Right lung (tissue), 2 donors: ENCODE measurements at regions not wholly inside any gene's neighbourhood (a gene's known extent, or its start where the extent isn't known, plus 50 kb on each side); places are given as distances from the start of the nearest gene placed in this dataset.
"Not testable (repeated sequence)": the region's sequence is repeated elsewhere in the genome, so short reads cannot be mapped to it uniquely, and the experiment has no call there.

Source experiments
- DNase-seq, 2 donors: peaks; one replicate each; pipeline ENCODE4 v3.0.0-alpha.2; 2013

DNA sequence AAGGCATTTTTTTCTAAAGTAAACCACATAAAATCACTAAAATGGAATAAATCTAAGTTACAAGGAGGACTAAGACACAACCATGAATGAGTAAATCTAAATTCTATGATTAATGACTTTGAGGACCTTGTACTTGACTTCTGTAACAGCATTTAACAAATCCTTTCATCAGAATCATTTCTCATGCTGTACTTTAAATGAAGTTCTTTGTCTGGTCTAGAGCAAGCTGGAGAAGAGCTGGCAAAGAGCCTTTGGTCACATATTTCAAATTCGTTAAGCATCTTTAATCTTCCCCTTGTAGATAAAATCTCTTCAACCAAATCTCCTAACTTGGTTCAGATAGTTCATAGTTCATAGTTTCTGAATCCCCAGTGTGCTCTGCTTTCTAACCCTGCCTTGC lies 405.4 kb downstream of the PTPRC start:
- no peak for DNase-seq

DNA sequence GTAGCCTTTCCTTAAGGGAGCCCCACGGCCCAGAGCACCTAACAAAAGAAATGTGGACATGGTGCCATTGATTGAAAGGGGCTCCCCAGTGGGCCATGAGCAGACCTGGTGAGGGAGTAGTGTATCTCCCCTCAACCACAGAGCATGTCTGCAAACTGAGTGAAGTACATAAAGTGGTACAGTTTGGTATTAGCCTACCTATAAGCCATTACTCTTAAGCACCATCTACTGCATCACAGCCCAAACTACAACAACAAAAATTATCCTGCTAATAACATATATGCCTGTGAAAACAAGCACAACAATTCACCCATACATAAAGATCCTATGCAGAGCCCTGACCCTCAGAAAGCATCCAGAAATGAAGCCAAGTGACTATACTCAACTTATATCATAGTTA lies 407.8 kb downstream of the PTPRC start:
- DNase-seq, result no peak

DNA sequence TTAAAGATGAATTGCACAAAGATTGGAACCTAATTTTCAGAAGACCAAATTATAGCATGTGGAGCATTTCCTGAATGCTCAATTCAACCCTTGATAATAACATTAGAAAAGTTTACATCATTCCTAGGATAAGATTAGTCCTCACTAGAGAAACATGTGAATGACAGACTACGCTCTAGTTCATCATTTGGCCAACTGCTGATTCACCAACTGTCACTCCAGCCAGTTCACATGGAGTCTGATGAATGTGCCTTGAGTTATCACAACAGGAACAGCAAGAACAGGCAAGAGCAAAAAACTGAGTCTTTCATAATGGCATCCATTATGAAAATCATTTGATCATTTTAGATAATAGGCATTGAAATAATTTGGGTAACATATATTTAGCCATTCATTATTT lies 415.9 kb downstream of the PTPRC start:
- DNase-seq, result no peak

DNA sequence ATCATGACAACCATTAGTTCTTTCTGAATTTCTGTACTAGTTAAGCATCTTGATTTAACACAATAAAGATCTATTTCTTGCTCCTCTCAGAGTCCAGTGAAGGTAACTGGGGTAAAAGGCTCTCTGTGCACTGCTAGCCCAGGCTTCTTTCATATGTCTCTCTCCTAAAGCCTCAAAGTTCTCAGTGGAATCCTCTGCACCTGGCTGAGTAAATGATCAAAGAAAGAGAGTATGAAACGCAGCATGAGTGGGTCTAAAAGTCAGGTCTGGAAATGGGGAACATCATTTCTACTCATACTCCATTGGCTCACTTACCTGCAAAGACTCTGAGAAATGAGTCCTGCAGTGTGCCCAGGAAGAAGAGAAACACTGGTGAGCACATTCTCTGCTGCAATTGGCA lies 418.5 kb downstream of the PTPRC start:
- no peak for DNase-seq

GRCh38 chr1:199058281-199058680 lies 419.4 kb downstream of the PTPRC start:
- DNase-seq, result no peak

DNA sequence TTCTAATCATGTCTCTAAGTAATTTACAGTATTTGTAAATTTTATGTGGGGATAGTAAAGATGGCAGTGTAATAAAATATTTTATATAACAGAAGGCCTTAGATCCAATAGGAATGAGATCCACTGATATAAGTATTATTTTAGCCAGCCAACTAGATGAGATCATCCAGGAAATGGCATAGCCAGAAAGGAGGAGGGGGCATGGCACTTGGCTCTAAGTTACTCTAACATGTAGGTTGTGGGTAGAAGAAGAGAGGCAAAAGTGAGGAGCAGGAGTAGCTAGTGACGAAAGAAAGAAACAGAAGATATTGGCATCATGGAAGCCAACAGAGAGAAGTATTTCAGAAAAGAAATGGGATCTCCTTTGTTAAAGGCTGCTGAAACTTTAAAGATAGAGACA lies 426.1 kb downstream of the PTPRC start:
- DNase-seq, result no peak

DNA sequence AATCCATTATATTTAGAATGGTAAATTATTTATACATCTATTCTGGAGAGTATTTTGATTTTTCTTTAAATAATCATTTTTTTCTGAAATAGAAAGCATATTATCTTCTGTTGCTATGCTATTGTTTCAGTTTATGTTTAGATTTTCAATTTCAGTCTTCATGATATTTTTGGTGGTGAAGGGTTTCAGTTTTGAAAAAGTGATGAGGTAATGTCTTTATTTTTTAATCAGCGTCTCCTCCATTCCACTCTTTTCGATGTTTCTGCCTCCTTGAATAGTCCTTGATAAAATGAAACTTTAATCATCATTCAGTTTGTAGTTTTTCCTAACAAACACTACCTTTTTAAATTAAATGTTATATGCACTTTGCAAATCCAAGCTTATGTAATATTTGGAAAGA lies 428.6 kb downstream of the PTPRC start:
- DNase-seq, result no peak

GRCh38 chr1:199071080-199071479 lies 432.2 kb downstream of the PTPRC start:
- DNase-seq, result no peak

DNA sequence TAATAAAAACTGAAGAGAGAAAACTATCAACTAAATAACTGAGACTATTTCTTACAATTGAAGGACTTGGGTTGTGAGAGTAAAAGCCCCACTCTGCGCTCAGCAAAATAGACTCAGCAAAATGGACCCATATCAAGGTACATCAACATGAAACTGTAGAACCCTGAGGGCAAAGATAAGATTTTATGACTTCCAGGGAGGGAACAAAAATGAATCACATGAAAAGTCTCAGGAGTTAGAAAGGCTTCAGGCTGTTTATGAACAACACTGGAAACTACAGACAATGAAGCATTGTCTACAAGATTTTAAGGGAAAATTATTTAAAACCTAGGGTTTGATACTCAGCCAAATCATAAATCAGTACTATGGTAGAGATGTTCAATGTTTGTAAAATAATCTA lies 434.3 kb downstream of the PTPRC start:
- no peak for DNase-seq

DNA sequence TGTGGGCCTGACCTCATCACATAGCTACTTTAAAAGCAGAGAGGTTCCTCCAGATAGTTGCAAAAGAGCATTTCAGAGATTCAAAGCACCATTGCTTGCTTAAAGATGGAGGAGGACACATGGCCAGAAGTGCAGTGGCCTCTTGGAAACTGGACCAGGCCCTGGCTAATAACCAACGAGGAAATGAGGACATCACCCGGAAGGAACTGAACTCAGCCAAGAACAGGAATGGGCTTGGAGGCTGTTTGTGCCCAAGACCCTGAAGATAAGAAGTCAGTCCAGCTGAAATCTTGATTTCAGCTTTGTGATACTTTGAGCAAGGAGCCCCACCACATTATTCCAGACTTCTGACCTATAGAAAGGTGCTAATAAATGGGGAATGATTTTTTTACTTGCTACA lies 437.0 kb downstream of the PTPRC start:
- DNase-seq, result no peak

DNA sequence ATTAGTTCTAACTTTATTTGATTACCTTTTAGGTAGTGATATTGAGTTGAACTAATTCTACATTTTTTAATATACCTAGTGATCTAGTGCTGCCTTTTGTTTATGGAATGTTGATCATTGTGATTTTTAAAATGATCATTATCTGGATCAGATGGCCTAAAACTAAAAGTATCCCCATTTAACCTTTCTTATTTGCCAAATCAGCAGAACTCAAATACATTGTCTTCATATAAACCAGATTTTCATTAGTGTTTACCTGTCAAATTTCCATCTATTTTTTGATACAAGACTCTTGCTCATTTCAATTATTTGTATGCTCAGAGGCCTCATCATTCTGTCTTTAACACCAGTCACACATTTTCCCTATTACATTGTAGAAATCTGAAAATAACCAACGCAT lies 441.2 kb downstream of the PTPRC start:
- no peak for DNase-seq

GRCh38 chr1:199081739-199082138 lies 442.9 kb downstream of the PTPRC start:
- DNase-seq, result no peak

DNA sequence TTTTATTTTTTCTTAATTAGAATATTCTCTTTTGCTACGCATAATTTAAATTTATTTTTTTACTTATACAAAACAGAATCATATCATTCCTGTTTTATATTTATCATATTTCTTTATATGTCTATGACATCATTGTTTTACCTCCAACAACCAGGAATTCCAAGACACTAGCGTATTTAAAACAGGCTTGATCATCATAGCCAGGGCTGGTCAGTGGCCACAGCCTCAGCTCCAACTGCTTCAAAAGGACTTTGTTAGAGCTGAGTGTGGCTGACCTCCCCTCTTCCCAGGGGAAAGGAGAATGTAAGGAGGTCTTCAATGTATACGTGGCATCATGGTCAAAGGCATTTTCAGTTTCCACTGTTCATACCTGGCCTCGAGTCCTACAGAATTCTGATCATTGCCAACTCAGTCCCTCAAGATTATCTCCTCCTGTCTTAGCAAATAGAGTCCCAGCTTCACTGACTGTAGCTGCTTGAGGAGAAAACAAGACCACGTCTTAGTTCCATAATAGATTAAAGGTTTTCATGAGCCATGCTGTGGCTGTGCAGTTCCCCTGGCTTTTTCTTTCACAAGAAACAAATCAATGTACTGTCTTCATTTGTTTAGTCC lies 444.0 kb downstream of the PTPRC start:
- no peak for DNase-seq

- DNase-seq, result no peak
Observed at GRCh38 chr1:199083680-199084079, 444.8 kb downstream of the PTPRC start.

- no peak for DNase-seq
Observed at GRCh38 chr1:199084293-199084692, 445.5 kb downstream of the PTPRC start.

- no peak for DNase-seq
Observed at GRCh38 chr1:199085903-199086302, 447.1 kb downstream of the PTPRC start.

DNA sequence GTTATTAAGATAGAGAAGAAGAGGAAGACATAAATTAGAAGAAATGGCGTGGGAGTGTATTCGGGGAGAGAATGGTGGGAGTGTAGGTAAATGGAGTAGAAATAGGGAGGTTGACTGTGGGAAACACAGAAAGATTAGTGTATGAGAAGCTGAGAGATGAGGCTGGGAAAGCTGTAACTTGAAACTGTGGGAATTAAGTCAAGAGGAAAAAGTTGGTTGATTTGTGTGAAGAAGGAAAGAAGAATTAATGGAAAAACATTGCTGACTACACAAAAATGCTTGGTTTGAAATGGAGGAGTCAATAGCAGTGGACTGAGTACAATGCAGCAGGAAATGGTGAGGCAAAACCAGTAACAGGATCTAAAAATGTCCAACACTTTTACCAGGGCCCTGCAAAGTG lies 448.3 kb downstream of the PTPRC start:
- no peak for DNase-seq

DNA sequence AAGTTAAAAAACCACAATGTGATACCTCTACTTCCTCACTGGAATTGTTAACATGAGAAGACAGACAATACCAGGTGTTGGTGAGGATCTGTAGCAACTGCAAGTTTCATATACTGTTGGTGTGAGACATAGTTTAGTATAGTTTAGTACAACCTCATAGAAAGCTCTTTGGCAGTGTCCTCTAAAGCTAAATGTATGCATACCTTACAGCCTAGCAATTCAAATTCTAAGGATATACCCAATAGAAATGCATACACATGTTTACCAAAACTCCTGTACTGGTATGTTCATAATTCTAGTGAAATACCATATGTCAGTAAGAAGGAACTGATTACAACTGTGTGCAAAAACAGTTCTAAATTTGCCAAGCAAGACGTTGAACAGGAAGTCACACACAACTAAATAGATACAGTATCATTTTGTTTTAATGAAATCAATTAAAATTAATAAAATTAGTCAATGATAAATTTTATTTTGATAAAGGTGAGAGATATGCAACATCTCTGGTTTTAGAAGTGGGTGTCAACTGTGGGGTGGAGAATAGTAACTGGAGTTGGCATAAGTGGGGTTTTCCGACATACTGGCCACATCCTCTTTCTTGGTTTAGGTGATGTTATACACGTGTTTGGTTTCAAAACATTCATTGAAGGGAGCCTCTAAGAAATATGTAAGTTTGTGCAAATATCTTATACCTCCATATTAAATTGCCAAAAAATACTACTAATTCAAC lies 450.7 kb downstream of the PTPRC start:
- DNase-seq, result no peak

- not testable (repeated sequence) for DNase-seq
Observed at GRCh38 chr1:199095628-199096027, 456.8 kb downstream of the PTPRC start.

- DNase-seq, result no peak
Observed at GRCh38 chr1:199096591-199096990, 457.8 kb downstream of the PTPRC start.

- no peak for DNase-seq
Observed at GRCh38 chr1:199098468-199098867, 459.6 kb downstream of the PTPRC start.

GRCh38 chr1:199101139-199101538 lies 462.3 kb downstream of the PTPRC start:
- DNase-seq, result no peak

DNA sequence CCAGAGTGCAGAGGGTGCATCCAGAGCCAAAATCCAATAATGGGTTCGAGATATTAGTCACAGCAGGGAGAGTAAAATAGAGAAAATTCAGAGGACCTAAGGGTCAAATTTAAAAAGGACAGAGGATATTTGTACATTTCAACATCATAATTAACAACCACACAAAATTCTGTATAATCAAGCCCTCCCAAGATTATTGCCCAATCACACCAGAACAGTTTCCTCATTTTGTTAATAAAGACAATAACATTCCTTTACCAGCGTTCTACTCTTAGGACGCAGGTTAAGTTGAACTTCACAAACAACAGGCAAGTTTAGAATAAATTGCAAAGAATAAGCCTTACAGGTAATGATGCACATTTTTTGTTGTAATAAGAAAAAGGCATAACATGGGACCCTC lies 462.8 kb downstream of the PTPRC start:
- DNase-seq, result no peak

- DNase-seq, result no peak
Observed at GRCh38 chr1:199102239-199102638, 463.4 kb downstream of the PTPRC start.
